ENCODE measurements at regions not wholly inside any gene's neighbourhood (a gene's known extent, or its start where the extent isn't known, plus 50 kb on each side); places are given as distances from the start of the nearest gene placed in this dataset.

DNA sequence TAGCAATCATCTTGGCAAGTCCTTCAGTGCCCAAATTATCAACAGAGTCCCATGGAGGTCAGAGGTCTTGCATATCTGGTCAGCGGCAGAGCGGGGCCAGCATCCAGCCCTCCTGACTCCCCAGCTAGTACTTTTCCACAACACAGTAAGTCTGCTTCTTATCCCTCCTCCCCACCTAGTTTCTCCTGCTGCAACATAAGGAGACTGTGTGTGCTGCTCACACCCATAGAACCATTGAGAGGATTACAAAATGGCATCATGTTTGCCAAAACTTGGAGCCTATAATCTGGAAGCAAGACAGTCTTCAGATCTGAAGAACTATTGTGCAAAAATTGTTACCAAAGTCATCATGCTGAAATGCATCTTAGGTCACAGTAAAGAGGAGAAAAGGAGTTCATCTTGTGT is 125.8 kb upstream of the ZNF366 start:
- CTCF ChIA-PET = interaction anchor here (1.3 kb wide), 1 partner anchor 13 kb away, joined by 3 read pairs; no protein-coding TSS in a partner anchor
- POLR2A ChIA-PET = no interaction called here
- DNase-seq (ENCODE audit: extremely low spot score) = no peak
- TF ChIP-seq, protein P1, sequence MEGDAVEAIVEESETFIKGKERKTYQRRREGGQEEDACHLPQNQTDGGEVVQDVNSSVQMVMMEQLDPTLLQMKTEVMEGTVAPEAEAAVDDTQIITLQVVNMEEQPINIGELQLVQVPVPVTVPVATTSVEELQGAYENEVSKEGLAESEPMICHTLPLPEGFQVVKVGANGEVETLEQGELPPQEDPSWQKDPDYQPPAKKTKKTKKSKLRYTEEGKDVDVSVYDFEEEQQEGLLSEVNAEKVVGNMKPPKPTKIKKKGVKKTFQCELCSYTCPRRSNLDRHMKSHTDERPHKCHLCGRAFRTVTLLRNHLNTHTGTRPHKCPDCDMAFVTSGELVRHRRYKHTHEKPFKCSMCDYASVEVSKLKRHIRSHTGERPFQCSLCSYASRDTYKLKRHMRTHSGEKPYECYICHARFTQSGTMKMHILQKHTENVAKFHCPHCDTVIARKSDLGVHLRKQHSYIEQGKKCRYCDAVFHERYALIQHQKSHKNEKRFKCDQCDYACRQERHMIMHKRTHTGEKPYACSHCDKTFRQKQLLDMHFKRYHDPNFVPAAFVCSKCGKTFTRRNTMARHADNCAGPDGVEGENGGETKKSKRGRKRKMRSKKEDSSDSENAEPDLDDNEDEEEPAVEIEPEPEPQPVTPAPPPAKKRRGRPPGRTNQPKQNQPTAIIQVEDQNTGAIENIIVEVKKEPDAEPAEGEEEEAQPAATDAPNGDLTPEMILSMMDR (IDR thresholded peaks at IDR 0.05; ENCODE audit: control extremely low read depth, extremely low read depth, low read depth, missing control alignments) = no peak

DNA sequence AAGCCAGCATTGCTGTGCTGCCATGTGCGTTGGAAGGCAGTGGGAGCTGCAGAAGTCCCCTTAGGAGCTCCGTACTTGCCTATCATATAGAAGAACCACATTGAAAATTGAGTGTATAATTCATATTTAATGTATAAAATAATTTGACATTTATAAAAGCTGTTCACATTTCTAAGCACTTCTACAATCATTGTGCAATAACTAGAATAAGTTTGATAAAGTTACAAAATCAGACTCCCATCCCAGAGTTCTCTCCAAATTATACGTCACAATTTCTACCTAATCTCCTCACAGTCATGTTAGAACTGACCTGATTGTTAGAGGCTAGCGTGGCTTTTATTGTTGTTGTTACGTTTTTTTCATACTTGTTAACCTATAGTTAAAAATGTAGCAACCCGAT is 123.5 kb upstream of the ZNF366 start:
- POLR2A ChIA-PET = no interaction called here
- TF ChIP-seq, protein P1 (IDR thresholded peaks at IDR 0.05; ENCODE audit: control extremely low read depth, extremely low read depth, low read depth, missing control alignments) = no peak
- DNase-seq (ENCODE audit: extremely low spot score) = no peak
- CTCF ChIA-PET = interaction anchor here (1.3 to 2.1 kb wide), 3 partner anchors 19 to 32 kb away, joined by 3 to 11 read pairs (median 5); no protein-coding TSS in a partner anchor

DNA sequence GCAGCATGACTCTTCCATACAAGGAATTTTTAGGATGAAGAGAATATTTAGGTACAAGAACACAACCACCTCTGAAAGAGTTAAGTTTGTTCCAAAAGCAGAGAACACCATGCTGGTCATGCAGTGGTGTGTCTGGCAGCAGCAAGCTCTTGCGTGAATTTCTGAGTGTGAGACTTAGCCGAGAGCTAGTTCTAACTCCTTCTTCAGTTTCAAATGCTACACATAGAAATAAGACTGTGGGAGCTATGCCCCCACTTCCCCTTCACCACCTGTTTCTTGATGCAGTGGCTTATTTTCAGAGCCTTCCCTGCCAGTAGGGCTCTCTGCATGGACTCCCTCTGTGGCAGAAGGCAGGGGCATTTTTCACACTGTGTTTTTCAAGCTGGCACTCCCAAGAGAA is 122.9 kb upstream of the ZNF366 start:
- ChIA-PET CTCF (interaction anchor here (1.1 to 2.1 kb wide), 5 partner anchors 13 to 40 kb away, joined by 3 to 11 read pairs (median 3); no protein-coding TSS in a partner anchor), POLR2A (no interaction called here)
- TF ChIP-seq, protein P1 (IDR thresholded peaks at IDR 0.05; ENCODE audit: control extremely low read depth, extremely low read depth, low read depth, missing control alignments) = no peak
- no peak for DNase-seq (ENCODE audit: extremely low spot score)

DNA sequence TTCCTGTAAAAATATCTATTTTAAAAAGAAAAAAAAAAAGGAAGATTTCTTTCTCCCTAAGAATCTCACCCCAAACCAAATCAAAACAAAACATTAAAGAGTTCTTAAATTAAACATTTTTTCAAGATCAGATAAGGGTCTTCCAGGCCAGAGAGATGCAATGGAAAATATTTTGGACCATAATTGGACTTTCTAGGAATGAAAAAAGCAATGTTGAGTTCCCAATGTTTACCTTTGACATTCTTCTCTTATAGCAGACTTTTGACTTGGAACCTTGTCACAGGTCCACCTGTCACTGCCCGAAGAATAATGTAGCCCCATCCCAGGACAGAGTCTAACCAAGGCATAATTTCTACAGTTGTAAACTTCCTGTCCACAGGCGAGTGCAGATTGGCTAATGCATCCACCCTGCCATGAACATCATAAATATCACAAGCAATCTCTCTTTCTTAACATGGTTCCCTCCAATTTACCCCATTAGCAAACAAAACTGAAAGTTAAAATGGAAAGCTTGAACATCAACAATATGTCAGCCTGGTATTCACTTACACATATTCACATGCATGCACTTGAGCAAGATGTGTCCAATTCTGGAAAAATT is 121.7 kb upstream of the ZNF366 start:
- POLR2A ChIA-PET = no interaction called here
- TF ChIP-seq, protein P1 (IDR thresholded peaks at IDR 0.05; ENCODE audit: control extremely low read depth, extremely low read depth, low read depth, missing control alignments) = no peak
- no peak for DNase-seq (ENCODE audit: extremely low spot score)
- CTCF ChIA-PET = interaction anchor here (1.1 to 2.1 kb wide), 3 partner anchors 14 to 24 kb away, joined by 3 to 11 read pairs (median 5); no protein-coding TSS in a partner anchor

DNA sequence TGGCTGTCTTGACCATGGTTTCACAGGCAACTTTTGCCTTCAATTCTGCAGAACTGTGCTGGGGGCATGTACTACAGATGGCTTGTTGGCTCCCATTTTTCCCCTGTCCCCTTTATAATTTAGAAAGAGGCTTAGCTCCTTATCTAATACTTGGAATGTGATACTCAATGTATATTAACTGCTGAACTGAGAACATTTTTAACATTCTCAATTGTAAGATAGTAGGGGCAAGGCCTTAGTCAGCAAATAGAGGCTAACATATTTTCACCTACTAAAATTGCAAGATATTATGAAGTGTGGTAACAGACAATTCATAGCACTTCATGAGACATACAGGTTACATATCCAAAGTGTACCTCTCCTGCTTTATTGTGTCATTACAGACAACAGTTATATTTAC is 118.1 kb upstream of the ZNF366 start:
- no peak for DNase-seq (ENCODE audit: extremely low spot score)
- TF ChIP-seq, protein P1 (IDR thresholded peaks at IDR 0.05; ENCODE audit: control extremely low read depth, extremely low read depth, low read depth, missing control alignments) = no peak
- CTCF ChIA-PET = interaction anchor here (1.0 kb wide), 1 partner anchor 14 kb away, joined by 4 read pairs; no protein-coding TSS in a partner anchor
- POLR2A ChIA-PET = no interaction called here

DNA sequence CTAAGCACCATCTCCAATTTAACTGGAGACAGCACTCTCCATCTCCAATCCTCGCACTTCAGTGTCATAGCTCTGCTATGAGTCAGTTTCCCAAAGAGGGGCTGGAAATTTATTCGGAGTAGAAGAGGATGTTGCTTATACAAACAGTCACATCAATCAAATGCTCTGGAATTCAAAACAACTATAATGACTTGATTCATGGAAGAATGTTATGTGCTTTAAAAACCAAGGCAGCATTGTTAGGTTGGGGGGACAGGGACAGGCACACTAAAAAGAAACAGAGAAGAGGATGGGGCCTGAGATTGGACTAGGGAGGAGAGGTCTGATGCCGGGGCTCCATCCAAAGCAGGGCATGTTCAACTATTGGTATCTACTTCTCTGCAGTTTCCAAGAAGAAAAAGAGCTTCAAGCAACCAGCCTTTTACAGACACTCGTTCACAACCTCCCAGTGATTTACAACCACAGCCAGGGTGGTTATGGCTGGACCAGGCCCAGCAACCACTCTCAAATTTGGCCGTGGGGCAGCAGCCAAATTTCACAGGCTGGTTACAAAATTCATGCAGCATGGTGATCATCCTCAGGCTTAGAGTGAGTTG is 117.5 kb upstream of the ZNF366 start:
- CTCF ChIA-PET = interaction anchor here (1.0 kb wide), 1 partner anchor 14 kb away, joined by 4 read pairs; no protein-coding TSS in a partner anchor
- POLR2A ChIA-PET = no interaction called here
- TF ChIP-seq, protein P1 (IDR thresholded peaks at IDR 0.05; ENCODE audit: control extremely low read depth, extremely low read depth, low read depth, missing control alignments) = no peak
- no peak for DNase-seq (ENCODE audit: extremely low spot score)

Data from GM10248 (cell line).